Body of pancreas (tissue), 4 donors: ENCODE measurements at regions not wholly inside any gene's neighbourhood (a gene's known extent, or its start where the extent isn't known, plus 50 kb on each side); places are given as distances from the start of the nearest gene placed in this dataset.

Source experiments
- POLR2A ChIP-seq, 3 donors: fragments of 450-650 bp; IDR thresholded peaks; one replicate each; pipeline ENCODE4 v1.6.1; 2016; ENCODE audit warnings: antibody characterized with exemption in 3 of 3, mild to moderate bottlenecking in 2 of 3
- TF ChIP-seq, protein P1 (sequence below), 7 experiments: fragments of 450-650 bp in 4 of 7; fragments of 200-600 bp in 3 of 7; sonication (generic) in 3 of 7; IDR thresholded peaks; one replicate each; pipeline ENCODE4 v1.5.1; 2016 to 2019; ENCODE audit warnings: antibody characterized with exemption in 7 of 7

DNA sequence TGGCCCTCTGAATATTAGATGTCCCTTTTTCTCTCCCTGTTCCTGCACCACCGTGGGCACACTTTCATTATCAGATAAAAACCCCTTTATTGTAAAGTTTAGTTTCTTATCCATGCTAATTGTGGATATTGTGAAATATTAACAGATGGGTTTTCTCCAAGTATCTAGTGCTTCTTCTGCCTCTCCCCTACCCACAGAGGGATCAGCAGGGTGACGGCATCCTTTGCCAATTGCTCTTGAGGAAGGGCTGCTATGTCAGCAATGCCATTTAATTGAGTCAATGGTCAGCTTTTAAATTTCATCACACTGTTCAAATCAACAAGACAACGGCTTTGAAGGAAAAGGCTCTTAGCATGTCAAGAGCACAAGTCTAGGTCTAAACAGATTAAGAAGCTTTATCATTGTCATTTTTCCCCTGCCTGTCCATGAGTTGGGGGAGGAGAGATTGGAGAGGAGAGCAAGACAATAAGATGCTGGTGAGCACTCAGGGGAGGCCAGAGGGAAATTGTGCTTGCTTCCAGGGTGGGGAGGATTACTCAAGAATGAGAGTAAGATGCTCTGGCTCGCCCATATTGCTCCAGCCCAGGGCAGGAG is 443.0 kb upstream of the CCL2 start:
- TF ChIP-seq, protein P1, sequence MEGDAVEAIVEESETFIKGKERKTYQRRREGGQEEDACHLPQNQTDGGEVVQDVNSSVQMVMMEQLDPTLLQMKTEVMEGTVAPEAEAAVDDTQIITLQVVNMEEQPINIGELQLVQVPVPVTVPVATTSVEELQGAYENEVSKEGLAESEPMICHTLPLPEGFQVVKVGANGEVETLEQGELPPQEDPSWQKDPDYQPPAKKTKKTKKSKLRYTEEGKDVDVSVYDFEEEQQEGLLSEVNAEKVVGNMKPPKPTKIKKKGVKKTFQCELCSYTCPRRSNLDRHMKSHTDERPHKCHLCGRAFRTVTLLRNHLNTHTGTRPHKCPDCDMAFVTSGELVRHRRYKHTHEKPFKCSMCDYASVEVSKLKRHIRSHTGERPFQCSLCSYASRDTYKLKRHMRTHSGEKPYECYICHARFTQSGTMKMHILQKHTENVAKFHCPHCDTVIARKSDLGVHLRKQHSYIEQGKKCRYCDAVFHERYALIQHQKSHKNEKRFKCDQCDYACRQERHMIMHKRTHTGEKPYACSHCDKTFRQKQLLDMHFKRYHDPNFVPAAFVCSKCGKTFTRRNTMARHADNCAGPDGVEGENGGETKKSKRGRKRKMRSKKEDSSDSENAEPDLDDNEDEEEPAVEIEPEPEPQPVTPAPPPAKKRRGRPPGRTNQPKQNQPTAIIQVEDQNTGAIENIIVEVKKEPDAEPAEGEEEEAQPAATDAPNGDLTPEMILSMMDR (IDR thresholded peaks at IDR 0.05) = no peak
- TF ChIP-seq POLR2A (IDR thresholded peaks at IDR 0.05) = no peak
